Trophoblast cell (in vitro differentiated cells and primary cell): ENCODE measurements at regions not wholly inside any gene's neighbourhood (a gene's known extent, or its start where the extent isn't known, plus 50 kb on each side); places are given as distances from the start of the nearest gene placed in this dataset.

ENCODE experiments used
- DNase-seq, 2 donors: peaks; one replicate each; pipeline ENCODE4 v3.0.0-alpha.2; 2016
- H2AFZ ChIP-seq: 2 replicates; pipeline ENCODE4 v1.6.1; 2013; ENCODE audit warnings: low read length, moderate library complexity, mild to moderate bottlenecking; ENCODE audit not compliant: insufficient read depth, poor library complexity
- H2AK5ac ChIP-seq: 2 replicates; pipeline ENCODE4 v1.6.1; 2013; ENCODE audit warnings: mild to moderate bottlenecking, low read length
- H2BK120ac ChIP-seq: 2 replicates; pipeline ENCODE4 v1.6.1; 2013; ENCODE audit warnings: low read length, mild to moderate bottlenecking, moderate library complexity; ENCODE audit not compliant: insufficient read depth, poor library complexity
- H2BK12ac ChIP-seq: 2 replicates; pipeline ENCODE4 v1.6.1; 2013; ENCODE audit warnings: mild to moderate bottlenecking, low read length, moderate library complexity
- H2BK5ac ChIP-seq: 2 replicates; pipeline ENCODE4 v1.6.1; 2013; ENCODE audit warnings: low read length, low read depth, moderate library complexity, mild to moderate bottlenecking; ENCODE audit not compliant: poor library complexity
- H3K14ac ChIP-seq: 2 replicates; pipeline ENCODE4 v1.6.1; 2013; ENCODE audit warnings: mild to moderate bottlenecking, low read length
- H3K18ac ChIP-seq: 2 replicates; pipeline ENCODE4 v1.6.1; 2013; ENCODE audit warnings: mild to moderate bottlenecking, low read length
- H3K23ac ChIP-seq: 2 replicates; pipeline ENCODE4 v1.6.1; 2013; ENCODE audit warnings: low read length
- H3K27ac ChIP-seq: 2 replicates; pipeline ENCODE4 v1.5.1; 2013; ENCODE audit warnings: low read depth, mild to moderate bottlenecking, inconsistent platforms, low read length, moderate library complexity
- H3K27me3 ChIP-seq: 2 replicates; pipeline ENCODE4 v1.6.1; 2013; ENCODE audit warnings: inconsistent platforms, mild to moderate bottlenecking, low read length, moderate library complexity; ENCODE audit not compliant: insufficient read depth
- H3K36me3 ChIP-seq, 2 experiments: 1 replicate in 1 of 2; 2 replicates in 1 of 2; pipeline ENCODE4 v1.6.1; 2013; ENCODE audit warnings: low read length in 2 of 2, mild to moderate bottlenecking in 2 of 2, moderate library complexity in 1 of 2; ENCODE audit not compliant: insufficient read depth in 2 of 2, control insufficient read depth in 1 of 2
- H3K4ac ChIP-seq: 2 replicates; pipeline ENCODE4 v1.6.1; 2013; ENCODE audit warnings: low read depth, mild to moderate bottlenecking, low read length, moderate library complexity
- H3K4me1 ChIP-seq, 2 experiments: 1 replicate in 1 of 2; 2 replicates in 1 of 2; pipeline ENCODE4 v1.6.1; 2013; ENCODE audit warnings: low read length in 2 of 2, mild to moderate bottlenecking in 2 of 2, moderate library complexity in 1 of 2; ENCODE audit not compliant: insufficient read depth in 2 of 2, control insufficient read depth in 1 of 2
- H3K4me2 ChIP-seq: 2 replicates; pipeline ENCODE4 v1.6.1; 2013; ENCODE audit warnings: inconsistent platforms, mild to moderate bottlenecking, low read length, moderate library complexity
- H3K4me3 ChIP-seq: 2 replicates; pipeline ENCODE4 v1.5.1; 2013; ENCODE audit warnings: mild to moderate bottlenecking, low read depth, low read length, inconsistent platforms
- H3K79me1 ChIP-seq: one replicate; pipeline ENCODE4 v1.6.1; 2013; ENCODE audit warnings: low read length
- H3K79me2 ChIP-seq: 2 replicates; pipeline ENCODE4 v1.6.1; 2013; ENCODE audit warnings: low read length, mild to moderate bottlenecking; ENCODE audit not compliant: control insufficient read depth, insufficient read depth, poor library complexity
- H3K9ac ChIP-seq: 2 replicates; pipeline ENCODE4 v1.6.1; 2013; ENCODE audit warnings: mild to moderate bottlenecking, low read length
- H3K9me3 ChIP-seq: 2 replicates; pipeline ENCODE4 v1.6.1; 2013; ENCODE audit warnings: low read depth, mild to moderate bottlenecking, control low read depth, inconsistent platforms, low read length; ENCODE audit not compliant: insufficient read depth
- H4K12ac ChIP-seq: 2 replicates; pipeline ENCODE4 v1.6.1; 2013; ENCODE audit warnings: low read depth, mild to moderate bottlenecking, low read length, moderate library complexity
- H4K8ac ChIP-seq: 2 replicates; pipeline ENCODE4 v1.6.1; 2013; ENCODE audit warnings: low read depth, mild to moderate bottlenecking, low read length, moderate library complexity
- H4K91ac ChIP-seq: one replicate; pipeline ENCODE4 v1.6.1; 2013; ENCODE audit warnings: low read depth, mild to moderate bottlenecking, low read length, moderate library complexity
- WGBS: extraction: QIAGEN DNeasy Blood & Tissue Kit; methylation state at CpG from one replicate; pipeline ENCODE4 v1.1.7; 2013; ENCODE audit warnings: missing lambda C conversion rate; ENCODE audit not compliant: insufficient read length, insufficient coverage; ENCODE audit errors: extremely low coverage; 5-methylcytosine and 5-hydroxymethylcytosine counted together

GRCh38 chr10:113243311-113243710 lies 293.3 kb downstream of the TCF7L2 start:
- no peak overlapping the region for H2AFZ ChIP-seq
- H3K27me3 ChIP-seq, result no peaks in the 10 kb centered on the region
- H2AK5ac ChIP-seq, result no peak overlapping the region
- no CpG with 5 or more reads among the region's 2 CpGs for WGBS
- no peak overlapping the region for H2BK120ac ChIP-seq
- no peak overlapping the region for H3K4me3 ChIP-seq
- H3K23ac ChIP-seq, result no peak overlapping the region
- no peak overlapping the region for H3K4ac ChIP-seq
- H3K14ac ChIP-seq, result no peak overlapping the region
- H3K79me1 ChIP-seq, result no peaks in the 10 kb centered on the region
- H3K4me2 ChIP-seq, result no peak overlapping the region
- no peak overlapping the region for H2BK5ac ChIP-seq
- H4K8ac ChIP-seq, result no peak overlapping the region
- H3K18ac ChIP-seq, result no peak overlapping the region
- H4K91ac ChIP-seq, result no peak overlapping the region
- H3K9me3 ChIP-seq, result no peaks in the 10 kb centered on the region
- no peak overlapping the region for H4K12ac ChIP-seq
- peaks cover 6 to 8% of the 10 kb centered on the region in 2 experiments for H3K4me1 ChIP-seq
- H3K79me2 ChIP-seq, result no peaks in the 10 kb centered on the region
- H2BK12ac ChIP-seq, result no peak overlapping the region
- no peak for DNase-seq
- H3K9ac ChIP-seq, result no peak overlapping the region
- no peaks in the 10 kb centered on the region for H3K36me3 ChIP-seq
- H3K27ac ChIP-seq, result no peak overlapping the region

- WGBS, result no CpG with 5 or more reads among the region's 5 CpGs
- Histone ChIP-seq H4K91ac (no peak overlapping the region), H3K9me3 (no peaks in the 10 kb centered on the region), H3K27ac (no peak overlapping the region), H3K27me3 (no peaks in the 10 kb centered on the region), H3K23ac (no peak overlapping the region), H3K79me2 (no peaks in the 10 kb centered on the region), H3K14ac (no peak overlapping the region), H3K4me2 (no peak overlapping the region), H4K8ac (no peak overlapping the region), H2AK5ac (no peak overlapping the region), H3K79me1 (no peaks in the 10 kb centered on the region), H2AFZ (no peak overlapping the region), H2BK5ac (no peak overlapping the region), H3K4ac (no peak overlapping the region), H3K4me1 (peaks cover 6 to 8% of the 10 kb centered on the region in 2 experiments), H4K12ac (no peak overlapping the region), H3K18ac (no peak overlapping the region), H2BK12ac (no peak overlapping the region), H3K4me3 (no peak overlapping the region), H2BK120ac (no peak overlapping the region), H3K9ac (no peak overlapping the region), H3K36me3 (no peaks in the 10 kb centered on the region)
- no peak for DNase-seq
Measured at GRCh38 chr10:113244750-113245149, 294.7 kb downstream of the TCF7L2 start.

- Histone ChIP-seq H4K91ac (no peak overlapping the region), H2BK120ac (no peak overlapping the region), H4K8ac (no peak overlapping the region), H3K14ac (no peak overlapping the region), H3K27ac (no peak overlapping the region), H3K4me2 (no peak overlapping the region), H3K36me3 (no peaks in the 10 kb centered on the region), H2BK12ac (no peak overlapping the region), H3K4me3 (no peak overlapping the region), H3K23ac (no peak overlapping the region), H2AFZ (no peak overlapping the region), H3K4me1 (peaks cover 6 to 8% of the 10 kb centered on the region in 2 experiments), H3K4ac (no peak overlapping the region), H3K79me2 (no peaks in the 10 kb centered on the region), H3K9ac (no peak overlapping the region), H2AK5ac (no peak overlapping the region), H3K9me3 (no peaks in the 10 kb centered on the region), H3K27me3 (no peaks in the 10 kb centered on the region), H3K79me1 (no peaks in the 10 kb centered on the region), H4K12ac (no peak overlapping the region), H3K18ac (no peak overlapping the region), H2BK5ac (no peak overlapping the region)
- no peak for DNase-seq
- no CpG with 5 or more reads among the region's 3 CpGs for WGBS
Measured at GRCh38 chr10:113245286-113245685, 295.2 kb downstream of the TCF7L2 start.

- Histone ChIP-seq H3K9me3 (no peaks in the 10 kb centered on the region), H4K91ac (no peak overlapping the region), H3K4me1 (peaks cover 11 to 13% of the 10 kb centered on the region in 2 experiments), H3K27me3 (no peaks in the 10 kb centered on the region), H3K14ac (no peak overlapping the region), H3K4me2 (no peak overlapping the region), H3K79me1 (no peaks in the 10 kb centered on the region), H3K9ac (no peak overlapping the region), H2BK120ac (no peak overlapping the region), H3K23ac (no peak overlapping the region), H2AK5ac (no peak overlapping the region), H3K27ac (no peak overlapping the region), H3K18ac (no peak overlapping the region), H2BK12ac (no peak overlapping the region), H2BK5ac (no peak overlapping the region), H3K36me3 (no peaks in the 10 kb centered on the region), H4K8ac (no peak overlapping the region), H4K12ac (no peak overlapping the region), H2AFZ (no peak overlapping the region), H3K79me2 (no peaks in the 10 kb centered on the region), H3K4me3 (no peak overlapping the region), H3K4ac (no peak overlapping the region)
- no peak for DNase-seq
- WGBS, result no CpG with 5 or more reads among the region's 5 CpGs
Measured at GRCh38 chr10:113247050-113247449, 297.0 kb downstream of the TCF7L2 start.
